NCI-H128 (cell line): ENCODE measurements at regions not wholly inside any gene's neighbourhood (a gene's known extent, or its start where the extent isn't known, plus 50 kb on each side); places are given as distances from the start of the nearest gene placed in this dataset.
"Not testable (repeated sequence)": the region's sequence is repeated elsewhere in the genome, so short reads cannot be mapped to it uniquely, and the experiment has no call there.

Source experiments
- DNase-seq: peaks from one replicate; lab custom pipeline; 2025; ENCODE audit not compliant: unreplicated experiment; lab: John Stamatoyannopoulos, UW

- no peak for DNase-seq
Measured at GRCh38 chr9:16052757-16053530, 500.1 kb downstream of the CCDC171 start.

GRCh38 chr9:16057541-16057940, 504.7 kb downstream of the CCDC171 start:
- DNase-seq: no peak

- DNase-seq: no peak
Measured at GRCh38 chr9:16058131-16058549, 505.3 kb downstream of the CCDC171 start.

- DNase-seq: no peak
Measured at GRCh38 chr9:16060436-16061129, 507.7 kb downstream of the CCDC171 start.

GRCh38 chr9:16062542-16063240, 509.8 kb downstream of the CCDC171 start:
- no peak for DNase-seq

GRCh38 chr9:16063241-16063591, 510.4 kb downstream of the CCDC171 start:
- DNase-seq: no peak

GRCh38 chr9:16064771-16065170, 511.9 kb downstream of the CCDC171 start:
- peak; percentile 27 for DNase-seq

GRCh38 chr9:16066201-16066600, 513.4 kb downstream of the CCDC171 start:
- DNase-seq: not testable (repeated sequence)

- no peak for DNase-seq
Measured at GRCh38 chr9:16068476-16068875, 515.6 kb downstream of the CCDC171 start.

- DNase-seq: no peak
Measured at GRCh38 chr9:16069249-16069648, 516.4 kb downstream of the CCDC171 start.

GRCh38 chr9:16069671-16070454, 517.0 kb downstream of the CCDC171 start:
- DNase-seq: no peak

- DNase-seq: no peak
Measured at GRCh38 chr9:16070455-16071145, 517.8 kb downstream of the CCDC171 start.

- DNase-seq: no peak
Measured at GRCh38 chr9:16071400-16071799, 518.6 kb downstream of the CCDC171 start.

GRCh38 chr9:16074963-16075362, 522.1 kb downstream of the CCDC171 start:
- DNase-seq: no peak

- no peak for DNase-seq
Measured at GRCh38 chr9:16075696-16076095, 522.9 kb downstream of the CCDC171 start.

GRCh38 chr9:16076511-16076910, 523.7 kb downstream of the CCDC171 start:
- DNase-seq: no peak

GRCh38 chr9:16082796-16083195, 530.0 kb downstream of the CCDC171 start:
- no peak for DNase-seq

GRCh38 chr9:16085167-16085726, 532.4 kb downstream of the CCDC171 start:
- DNase-seq: no peak

- DNase-seq: no peak
Measured at GRCh38 chr9:16090907-16091629, 538.2 kb downstream of the CCDC171 start.
